GM12874 (cell line): ENCODE measurements at regions not wholly inside any gene's neighbourhood (a gene's known extent, or its start where the extent isn't known, plus 50 kb on each side); places are given as distances from the start of the nearest gene placed in this dataset.

ENCODE experiments used
- TF ChIP-seq, protein P1 (sequence below): IDR thresholded peaks from 2 replicates; pipeline ENCODE4 v1.5.1; 2011; ENCODE audit warnings: low read depth, mild to moderate bottlenecking, control low read depth, low read length, moderate library complexity; ENCODE audit not compliant: insufficient read depth

DNA sequence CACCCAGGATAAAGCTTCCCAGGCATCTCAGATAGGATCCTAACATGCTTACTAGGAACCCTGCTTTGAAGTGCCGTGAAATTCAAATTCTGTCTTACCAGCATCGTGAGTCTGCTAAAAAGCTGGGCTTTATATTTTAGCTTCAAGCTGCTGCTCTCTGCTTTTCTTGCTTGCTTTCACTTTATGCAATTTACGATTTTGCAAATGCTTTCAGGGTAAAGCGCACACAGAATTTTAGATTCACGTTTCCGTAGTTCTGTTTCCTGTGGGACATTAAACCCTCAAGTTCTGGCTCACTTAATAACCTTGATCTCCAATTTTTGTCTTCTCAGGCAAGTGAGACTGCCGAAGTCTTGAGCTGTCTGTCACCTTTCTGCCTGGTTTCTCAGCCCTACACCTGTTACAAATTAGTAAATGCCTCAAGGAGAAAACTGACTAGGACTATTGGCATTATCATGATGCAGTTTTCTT is 170.5 kb upstream of the TGFBR2 start:
- TF ChIP-seq, protein P1, sequence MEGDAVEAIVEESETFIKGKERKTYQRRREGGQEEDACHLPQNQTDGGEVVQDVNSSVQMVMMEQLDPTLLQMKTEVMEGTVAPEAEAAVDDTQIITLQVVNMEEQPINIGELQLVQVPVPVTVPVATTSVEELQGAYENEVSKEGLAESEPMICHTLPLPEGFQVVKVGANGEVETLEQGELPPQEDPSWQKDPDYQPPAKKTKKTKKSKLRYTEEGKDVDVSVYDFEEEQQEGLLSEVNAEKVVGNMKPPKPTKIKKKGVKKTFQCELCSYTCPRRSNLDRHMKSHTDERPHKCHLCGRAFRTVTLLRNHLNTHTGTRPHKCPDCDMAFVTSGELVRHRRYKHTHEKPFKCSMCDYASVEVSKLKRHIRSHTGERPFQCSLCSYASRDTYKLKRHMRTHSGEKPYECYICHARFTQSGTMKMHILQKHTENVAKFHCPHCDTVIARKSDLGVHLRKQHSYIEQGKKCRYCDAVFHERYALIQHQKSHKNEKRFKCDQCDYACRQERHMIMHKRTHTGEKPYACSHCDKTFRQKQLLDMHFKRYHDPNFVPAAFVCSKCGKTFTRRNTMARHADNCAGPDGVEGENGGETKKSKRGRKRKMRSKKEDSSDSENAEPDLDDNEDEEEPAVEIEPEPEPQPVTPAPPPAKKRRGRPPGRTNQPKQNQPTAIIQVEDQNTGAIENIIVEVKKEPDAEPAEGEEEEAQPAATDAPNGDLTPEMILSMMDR, result no peak

GRCh38 chr3:30437171-30437601 is 169.2 kb upstream of the TGFBR2 start:
- TF ChIP-seq, protein P1, result no peak

DNA sequence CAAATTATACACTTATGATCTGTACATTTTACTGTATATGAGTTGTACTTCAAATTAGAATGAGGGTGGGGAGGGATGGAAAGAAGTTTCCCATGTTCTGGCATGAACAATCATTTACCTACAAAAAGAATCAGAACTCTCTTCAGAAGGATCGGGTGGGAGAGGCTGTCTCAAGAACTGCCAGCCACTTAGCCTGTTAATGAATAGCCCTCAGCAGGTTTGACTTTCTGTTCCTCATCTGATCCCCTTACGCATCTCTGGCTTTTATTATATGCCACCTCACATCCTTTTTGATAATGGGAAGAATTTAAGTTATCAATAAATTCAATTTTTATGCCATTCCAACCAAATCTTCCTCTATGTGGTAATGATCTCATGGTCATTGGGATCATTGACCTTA is 168.3 kb upstream of the TGFBR2 start:
- TF ChIP-seq, protein P1, result no peak

DNA sequence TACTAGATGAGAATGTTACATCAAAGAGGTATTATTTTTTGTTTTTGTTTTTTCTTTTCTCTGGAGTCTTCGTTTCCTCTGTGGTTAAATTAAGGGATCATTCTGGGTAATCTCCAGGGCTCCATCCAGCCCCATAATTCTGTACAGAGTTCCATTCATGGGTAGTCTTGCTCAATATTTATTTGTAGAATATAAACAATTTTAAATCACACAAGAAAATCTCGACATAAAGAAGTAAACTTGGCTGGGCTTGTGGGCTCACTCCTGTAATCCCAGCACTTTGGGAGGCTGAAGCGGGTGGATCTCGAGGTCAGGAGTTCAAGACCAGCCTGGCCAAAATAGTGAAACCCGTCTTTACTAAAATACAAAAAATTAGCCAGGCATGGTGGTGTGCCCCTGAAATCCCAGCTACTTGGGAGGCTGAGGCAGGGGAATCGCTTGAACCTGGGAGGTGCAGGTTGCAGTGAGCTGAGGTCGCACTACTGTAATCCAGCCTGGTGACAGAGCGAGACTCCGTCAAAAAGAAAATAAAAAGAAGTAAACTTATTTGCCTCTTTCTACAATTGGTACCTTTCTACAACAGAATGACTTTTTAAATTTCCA is 166.8 kb upstream of the TGFBR2 start:
- TF ChIP-seq, protein P1, result no peak

GRCh38 chr3:30440147-30440604 is 166.2 kb upstream of the TGFBR2 start:
- TF ChIP-seq, protein P1, result no peak

DNA sequence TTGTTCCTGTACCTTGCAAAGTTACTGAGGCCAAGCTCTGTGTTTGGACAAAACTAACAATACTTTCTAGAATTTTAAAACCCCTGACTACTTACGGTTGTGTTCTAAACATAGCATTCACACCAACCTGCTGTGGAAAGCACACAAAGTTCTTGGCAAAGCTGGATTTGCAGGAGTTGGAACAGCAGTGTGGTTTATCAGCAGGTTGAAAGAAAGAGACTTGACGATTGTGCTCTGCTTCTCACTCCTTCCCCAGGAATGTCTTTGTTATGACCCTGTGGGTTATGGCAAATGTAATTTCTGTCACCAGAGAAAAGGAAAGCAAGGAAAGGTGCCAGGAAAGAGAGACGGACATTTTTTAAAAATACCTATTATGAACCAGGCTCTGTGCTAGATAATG is 165.5 kb upstream of the TGFBR2 start:
- TF ChIP-seq, protein P1, result no peak

DNA sequence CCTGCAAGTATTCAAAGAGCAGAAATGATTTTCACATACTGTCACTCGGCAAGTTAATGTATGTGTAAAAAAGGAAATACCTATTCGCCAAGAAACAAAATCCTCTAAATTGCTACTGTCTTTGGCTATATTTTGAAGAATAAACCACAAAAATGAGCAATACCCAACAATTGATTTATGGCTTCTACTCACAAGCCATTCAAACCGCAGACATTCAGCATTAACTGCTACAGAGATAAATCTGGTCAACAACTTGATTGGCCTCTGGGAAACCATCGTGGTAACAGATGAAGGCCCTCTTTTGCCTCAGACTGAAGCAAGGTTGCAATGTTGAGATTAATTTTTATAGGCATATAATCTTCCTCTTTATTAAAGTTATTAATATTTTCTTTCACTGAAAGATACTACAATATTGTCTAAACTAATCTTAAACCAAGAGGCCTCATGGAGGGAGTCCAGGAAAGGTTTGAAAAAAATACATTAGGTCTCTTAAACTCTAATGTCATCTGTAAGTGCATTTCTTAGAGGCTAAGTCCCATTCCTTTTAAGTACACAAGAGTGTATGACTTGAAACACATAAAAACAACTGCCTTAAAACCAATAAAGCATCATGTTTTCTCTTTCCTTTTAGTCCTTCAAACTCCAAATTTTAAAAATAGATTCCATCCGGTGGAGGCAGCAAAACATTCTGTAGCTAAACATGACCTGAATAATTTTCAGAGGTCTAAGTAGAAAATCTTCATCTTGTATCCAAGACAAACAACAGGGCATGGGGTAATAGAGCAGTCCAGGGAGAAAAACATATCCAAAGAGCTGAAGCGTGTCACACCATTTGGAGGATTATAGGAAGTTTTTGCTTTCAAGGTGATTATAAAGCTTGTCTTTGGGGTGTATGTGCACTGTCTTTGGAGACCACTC is 162.4 kb upstream of the TGFBR2 start:
- TF ChIP-seq, protein P1, result no peak
